H9 (cell line): ENCODE measurements at regions not wholly inside any gene's neighbourhood (a gene's known extent, or its start where the extent isn't known, plus 50 kb on each side); places are given as distances from the start of the nearest gene placed in this dataset.

Experiments used
- DNase-seq: peaks from one replicate; pipeline ENCODE4 v3.0.0-alpha.2; 2017
- H2AFZ ChIP-seq: one replicate; pipeline ENCODE4 v1.6.1; 2013; ENCODE audit warnings: mild to moderate bottlenecking, low read length, control low read depth, moderate library complexity
- H2AK5ac ChIP-seq: 2 replicates; pipeline ENCODE4 v1.6.1; 2013; ENCODE audit warnings: low read length, control low read depth, mixed read lengths; ENCODE audit not compliant: insufficient read length
- H2BK120ac ChIP-seq: one replicate; pipeline ENCODE4 v1.6.1; 2013; ENCODE audit warnings: low read depth, mild to moderate bottlenecking, low read length, control low read depth, inconsistent platforms; ENCODE audit not compliant: poor library complexity, severe bottlenecking
- H2BK12ac ChIP-seq: 2 replicates; pipeline ENCODE4 v1.6.1; 2013; ENCODE audit warnings: low read length, control low read depth, mixed read lengths, low read depth; ENCODE audit not compliant: insufficient read length
- H2BK15ac ChIP-seq: 2 replicates; pipeline ENCODE4 v1.6.1; 2013; ENCODE audit warnings: low read depth, low read length, control low read depth
- H2BK20ac ChIP-seq: one replicate; pipeline ENCODE4 v1.6.1; 2013; ENCODE audit warnings: low read depth, mild to moderate bottlenecking, low read length, control low read depth, inconsistent platforms; ENCODE audit not compliant: poor library complexity, severe bottlenecking
- H2BK5ac ChIP-seq: 2 replicates; pipeline ENCODE4 v1.6.1; 2013; ENCODE audit warnings: low read length, control low read depth, mixed read lengths; ENCODE audit not compliant: insufficient read length
- H3K14ac ChIP-seq: 2 replicates; pipeline ENCODE4 v1.6.1; 2013; ENCODE audit warnings: low read length, control low read depth; ENCODE audit not compliant: insufficient read depth
- H3K18ac ChIP-seq: 2 replicates; pipeline ENCODE4 v1.6.1; 2013; ENCODE audit warnings: low read depth, mild to moderate bottlenecking, mixed read lengths, low read length, control low read depth; ENCODE audit not compliant: insufficient read length
- H3K23ac ChIP-seq: 2 replicates; pipeline ENCODE4 v1.6.1; 2013; ENCODE audit warnings: low read length, control low read depth, mixed read lengths, low read depth; ENCODE audit not compliant: insufficient read length
- H3K23me2 ChIP-seq: 2 replicates; pipeline ENCODE4 v1.6.1; 2013; ENCODE audit warnings: low read depth, mild to moderate bottlenecking, mixed read lengths, low read length, control low read depth; ENCODE audit not compliant: insufficient read length, poor library complexity, severe bottlenecking
- H3K27ac ChIP-seq: 2 replicates; pipeline ENCODE4 v1.5.1; 2013; ENCODE audit warnings: low read length, control low read depth, mixed read lengths, low read depth; ENCODE audit not compliant: insufficient read length
- H3K27me3 ChIP-seq: 2 replicates; pipeline ENCODE4 v1.6.1; 2013; ENCODE audit warnings: low read length, control low read depth, inconsistent platforms; ENCODE audit not compliant: insufficient read depth
- H3K4ac ChIP-seq: 2 replicates; pipeline ENCODE4 v1.6.1; 2013; ENCODE audit warnings: low read depth, mild to moderate bottlenecking, control low read depth, inconsistent platforms, low read length, moderate library complexity
- H3K4me1 ChIP-seq: 2 replicates; pipeline ENCODE4 v1.6.1; 2013; ENCODE audit warnings: low read length, control low read depth, inconsistent platforms; ENCODE audit not compliant: insufficient read depth
- H3K4me2 ChIP-seq: 2 replicates; pipeline ENCODE4 v1.6.1; 2013; ENCODE audit warnings: low read length, control low read depth, mixed read lengths; ENCODE audit not compliant: insufficient read length, insufficient read depth
- H3K56ac ChIP-seq: 2 replicates; pipeline ENCODE4 v1.6.1; 2013; ENCODE audit warnings: low read depth, mild to moderate bottlenecking, mixed read lengths, low read length, control low read depth; ENCODE audit not compliant: insufficient read length
- H3K79me1 ChIP-seq: 2 replicates; pipeline ENCODE4 v1.6.1; 2013; ENCODE audit warnings: low read depth, mild to moderate bottlenecking, moderate library complexity, low read length, control low read depth, inconsistent platforms; ENCODE audit not compliant: insufficient read depth, poor library complexity, severe bottlenecking
- H3K79me2 ChIP-seq: 2 replicates; pipeline ENCODE4 v1.6.1; 2013; ENCODE audit warnings: low read length, control low read depth, inconsistent platforms; ENCODE audit not compliant: insufficient read depth
- H3K9ac ChIP-seq: 2 replicates; pipeline ENCODE4 v1.6.1; 2013; ENCODE audit warnings: low read length, control low read depth, mixed read lengths; ENCODE audit not compliant: insufficient read length; ENCODE audit errors: extremely low read depth
- H3K9me3 ChIP-seq: one replicate; pipeline ENCODE4 v1.6.1; 2013; ENCODE audit warnings: low read depth, low read length, inconsistent platforms; ENCODE audit not compliant: control insufficient read depth
- H3T11ph ChIP-seq: one replicate; pipeline ENCODE4 v1.6.1; 2013; ENCODE audit warnings: mild to moderate bottlenecking, low read length, control low read depth, inconsistent platforms
- H4K20me1 ChIP-seq: one replicate; pipeline ENCODE4 v1.6.1; 2013; ENCODE audit not compliant: control insufficient read depth, insufficient read length, insufficient read depth
- H4K5ac ChIP-seq: 2 replicates; pipeline ENCODE4 v1.6.1; 2013; ENCODE audit warnings: low read depth, mild to moderate bottlenecking, mixed read lengths, low read length, control low read depth; ENCODE audit not compliant: insufficient read length
- H4K8ac ChIP-seq: replicated peaks from 2 replicates; pipeline ENCODE4 v1.6.1; 2013; ENCODE audit warnings: low read length, control low read depth, mixed read lengths, low read depth; ENCODE audit not compliant: insufficient read length
- H4K91ac ChIP-seq: 2 replicates; pipeline ENCODE4 v1.6.1; 2013; ENCODE audit warnings: low read depth, mild to moderate bottlenecking, moderate library complexity, mixed read lengths, low read length, control low read depth; ENCODE audit not compliant: insufficient read length
- H3K27ac Mint-ChIP-seq, 3 experiments: 2 replicates in 2 of 3; 3 replicates in 1 of 3; pipeline ENCODE4 v1.8.0; 2020 to 2021; ENCODE audit warnings: mixed read lengths in 3 of 3, mild to moderate bottlenecking in 1 of 3, moderate library complexity in 1 of 3
- H3K27me3 Mint-ChIP-seq: 2 replicates; pipeline ENCODE4 v1.8.0; 2021; ENCODE audit warnings: low read depth, mild to moderate bottlenecking, moderate library complexity, mixed read lengths
- H3K36me3 Mint-ChIP-seq, 3 experiments: 2 replicates in 2 of 3; 3 replicates in 1 of 3; pipeline ENCODE4 v1.8.0; 2020 to 2021; ENCODE audit warnings: low read depth in 3 of 3, mixed read lengths in 3 of 3; ENCODE audit not compliant: insufficient read depth in 1 of 3
- H3K4me1 Mint-ChIP-seq, 2 experiments: 2 replicates each; pipeline ENCODE4 v1.8.0; 2020; ENCODE audit warnings: mixed read lengths in 2 of 2
- H3K4me3 Mint-ChIP-seq, 2 experiments: 2 replicates in 1 of 2; 3 replicates in 1 of 2; pipeline ENCODE4 v1.8.0; 2020 to 2021; ENCODE audit warnings: mild to moderate bottlenecking in 2 of 2, mixed read lengths in 2 of 2, moderate library complexity in 1 of 2
- H3K9me3 Mint-ChIP-seq, 2 experiments: 2 replicates in 1 of 2; 3 replicates in 1 of 2; pipeline ENCODE4 v1.8.0; 2020; ENCODE audit warnings: mild to moderate bottlenecking in 2 of 2, mixed read lengths in 2 of 2, moderate library complexity in 1 of 2
- CTCF ChIP-seq: fragments of 200-600 bp; sonication (generic); conservative IDR thresholded peaks from 3 replicates; pipeline ENCODE4 v1.8.0; 2021; ENCODE audit warnings: antibody characterized with exemption, mild to moderate bottlenecking

GRCh38 chr4:156116991-156117390 lies 163.3 kb upstream of the CTSO start:
- Histone ChIP-seq H3K79me1 (no peaks in the 10 kb centered on the region), H3K4me1 (no peaks in the 10 kb centered on the region), H4K5ac (no peak overlapping the region), H2BK20ac (no peak overlapping the region), H3K4ac (no peak overlapping the region), H3K27ac (no peak overlapping the region), H2AK5ac (no peak overlapping the region), H3K27me3 (no peaks in the 10 kb centered on the region), H2AFZ (no peak overlapping the region), H2BK15ac (no peak overlapping the region), H2BK12ac (no peak overlapping the region), H3K4me2 (no peak overlapping the region), H3K56ac (no peak overlapping the region), H3K23me2 (no peaks in the 10 kb centered on the region), H2BK5ac (no peak overlapping the region), H3K23ac (no peak overlapping the region), H3K9me3 (no peaks in the 10 kb centered on the region), H3K79me2 (no peaks in the 10 kb centered on the region), H3K14ac (no peak overlapping the region), H4K20me1 (no peaks in the 10 kb centered on the region), H3T11ph (no peak overlapping the region), H3K18ac (no peak overlapping the region), H4K8ac (no peak overlapping the region), H3K9ac (no peak overlapping the region), H4K91ac (no peak overlapping the region), H2BK120ac (no peak overlapping the region)
- DNase-seq, result no peak
- Mint-ChIP-seq H3K4me3 (no peak overlapping the region), H3K27me3 (no peaks in the 10 kb centered on the region), H3K36me3 (no peaks in the 10 kb centered on the region), H3K27ac (no peak overlapping the region), H3K4me1 (no peaks in the 10 kb centered on the region; a peak in 1 of 4 replicates), H3K9me3 (no peaks in the 10 kb centered on the region)
- no peak for TF ChIP-seq CTCF
